Retinal pigment epithelial cell (primary cell): ENCODE measurements at regions not wholly inside any gene's neighbourhood (a gene's known extent, or its start where the extent isn't known, plus 50 kb on each side); places are given as distances from the start of the nearest gene placed in this dataset.
A peak's percentile ranks its signal among the peaks of the same experiment; 100 is the strongest.

Source experiments
- DNase-seq: peaks from one replicate; pipeline ENCODE4 v3.0.0-alpha.2; 2010; ENCODE audit warnings: low read depth
- H3K4me3 ChIP-seq: 2 replicates; pipeline ENCODE4 v1.5.1; 2011; ENCODE audit warnings: mild to moderate bottlenecking, low read length, control low read depth, moderate library complexity
- TF ChIP-seq, protein P1 (sequence below): conservative IDR thresholded peaks from 2 replicates; pipeline ENCODE4 v1.5.1; 2011; ENCODE audit warnings: low read depth, low read length, control low read depth, inconsistent platforms

GRCh38 chr20:40173872-40174271 lies 515.2 kb downstream of the MAFB start:
- TF ChIP-seq, protein P1, sequence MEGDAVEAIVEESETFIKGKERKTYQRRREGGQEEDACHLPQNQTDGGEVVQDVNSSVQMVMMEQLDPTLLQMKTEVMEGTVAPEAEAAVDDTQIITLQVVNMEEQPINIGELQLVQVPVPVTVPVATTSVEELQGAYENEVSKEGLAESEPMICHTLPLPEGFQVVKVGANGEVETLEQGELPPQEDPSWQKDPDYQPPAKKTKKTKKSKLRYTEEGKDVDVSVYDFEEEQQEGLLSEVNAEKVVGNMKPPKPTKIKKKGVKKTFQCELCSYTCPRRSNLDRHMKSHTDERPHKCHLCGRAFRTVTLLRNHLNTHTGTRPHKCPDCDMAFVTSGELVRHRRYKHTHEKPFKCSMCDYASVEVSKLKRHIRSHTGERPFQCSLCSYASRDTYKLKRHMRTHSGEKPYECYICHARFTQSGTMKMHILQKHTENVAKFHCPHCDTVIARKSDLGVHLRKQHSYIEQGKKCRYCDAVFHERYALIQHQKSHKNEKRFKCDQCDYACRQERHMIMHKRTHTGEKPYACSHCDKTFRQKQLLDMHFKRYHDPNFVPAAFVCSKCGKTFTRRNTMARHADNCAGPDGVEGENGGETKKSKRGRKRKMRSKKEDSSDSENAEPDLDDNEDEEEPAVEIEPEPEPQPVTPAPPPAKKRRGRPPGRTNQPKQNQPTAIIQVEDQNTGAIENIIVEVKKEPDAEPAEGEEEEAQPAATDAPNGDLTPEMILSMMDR = no peak
- H3K4me3 ChIP-seq = no peak overlapping the region
- no peak for DNase-seq

DNA sequence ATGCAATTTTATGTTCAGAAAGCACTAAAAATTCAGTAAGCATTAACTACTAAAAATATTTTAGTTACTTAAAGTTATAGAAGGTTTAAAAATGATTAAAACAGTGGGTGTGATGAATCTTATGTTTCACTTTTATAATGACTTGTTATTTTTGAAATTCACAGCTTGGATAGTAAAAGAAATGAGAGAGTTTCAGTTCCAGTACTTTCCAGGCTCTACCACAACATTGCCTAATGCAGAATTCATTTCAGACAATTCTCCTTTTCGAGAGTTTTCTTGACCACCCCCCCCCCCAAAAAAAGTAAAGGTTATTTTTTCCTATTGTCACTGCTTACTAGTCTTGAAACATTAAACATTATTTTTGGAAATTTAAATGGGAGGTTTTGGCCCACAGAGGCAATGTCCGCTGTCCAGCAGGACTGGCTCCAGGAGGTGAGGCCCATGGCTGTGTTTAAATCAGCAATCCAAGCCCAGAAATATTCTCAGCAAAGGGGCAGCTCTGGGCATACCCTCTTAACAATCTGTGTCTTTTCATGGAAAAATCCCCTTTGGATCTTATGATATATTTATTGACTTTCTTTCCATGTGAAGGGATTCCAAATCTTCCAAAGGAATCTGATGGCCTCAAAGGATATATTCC lies 519.9 kb downstream of the MAFB start:
- no peak overlapping the region for H3K4me3 ChIP-seq
- DNase-seq = no peak
- TF ChIP-seq, protein P1 = no peak

DNA sequence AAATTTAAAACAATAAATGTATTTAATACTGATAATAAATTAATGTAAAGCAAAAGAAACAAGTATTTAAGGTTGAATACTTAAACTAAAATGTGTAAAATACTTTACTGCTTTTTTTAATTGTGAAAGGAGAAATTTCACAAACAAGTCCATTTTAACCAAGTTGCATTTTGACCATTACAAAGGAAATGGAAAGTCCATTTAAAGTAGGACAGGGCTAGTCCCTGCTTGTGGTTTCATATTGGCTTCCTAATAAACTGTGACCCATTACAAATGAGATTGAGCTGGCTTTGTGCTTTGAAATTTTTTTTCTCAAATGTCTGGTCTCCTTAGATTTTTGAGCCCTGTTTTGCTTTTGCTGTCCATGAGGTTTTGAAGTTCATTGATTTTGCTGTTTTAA lies 527.6 kb downstream of the MAFB start:
- no peak overlapping the region for H3K4me3 ChIP-seq
- no peak for DNase-seq
- TF ChIP-seq, protein P1 = no peak

DNA sequence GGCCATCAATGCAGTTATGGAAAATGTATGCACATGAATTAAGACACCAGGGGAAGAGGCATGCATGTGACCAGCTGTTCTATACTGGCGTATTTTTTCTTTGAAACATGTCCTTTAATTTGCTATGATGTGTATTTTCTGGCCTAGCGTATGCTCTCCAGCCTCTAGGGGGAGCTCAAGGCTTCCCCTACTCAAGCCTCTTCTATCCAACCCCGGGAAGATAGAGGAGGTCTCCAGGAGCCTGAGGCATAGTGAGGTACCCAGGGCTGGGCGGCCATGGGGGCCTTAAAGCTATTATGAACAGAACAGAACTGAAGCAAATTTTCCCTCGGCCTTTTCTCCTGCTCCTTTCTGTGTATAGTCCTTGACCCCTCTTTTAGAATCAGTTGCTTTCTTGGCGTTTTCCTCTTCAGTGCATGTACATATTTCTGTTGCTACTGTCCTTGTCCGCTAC lies 528.9 kb downstream of the MAFB start:
- H3K4me3 ChIP-seq = no peak overlapping the region
- TF ChIP-seq, protein P1 = peak; percentile 43
- no peak for DNase-seq

DNA sequence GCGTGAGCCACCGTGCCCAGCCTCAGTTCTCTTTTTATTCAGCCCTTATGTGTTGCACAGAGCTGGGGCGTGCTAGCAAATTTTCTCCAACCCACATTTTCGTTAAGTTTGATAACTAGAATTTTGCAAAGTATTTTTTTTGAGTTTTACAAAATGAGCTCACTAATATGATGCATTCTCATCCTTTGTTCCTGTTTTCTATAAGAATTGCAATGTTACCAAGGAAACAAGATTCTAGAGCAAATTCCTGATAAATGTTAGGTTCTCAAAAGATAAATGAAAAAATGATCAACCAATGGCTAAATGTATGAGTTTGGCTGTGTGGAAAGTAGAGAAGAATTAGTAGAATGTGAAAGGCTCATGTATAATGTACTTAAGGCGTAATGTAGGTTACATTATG lies 529.8 kb downstream of the MAFB start:
- TF ChIP-seq, protein P1 = no peak
- DNase-seq = no peak
- H3K4me3 ChIP-seq = no peak overlapping the region

GRCh38 chr20:40156600-40157317 lies 532.3 kb downstream of the MAFB start:
- no peak for DNase-seq
- no peak overlapping the region for H3K4me3 ChIP-seq
- TF ChIP-seq, protein P1 = no peak

DNA sequence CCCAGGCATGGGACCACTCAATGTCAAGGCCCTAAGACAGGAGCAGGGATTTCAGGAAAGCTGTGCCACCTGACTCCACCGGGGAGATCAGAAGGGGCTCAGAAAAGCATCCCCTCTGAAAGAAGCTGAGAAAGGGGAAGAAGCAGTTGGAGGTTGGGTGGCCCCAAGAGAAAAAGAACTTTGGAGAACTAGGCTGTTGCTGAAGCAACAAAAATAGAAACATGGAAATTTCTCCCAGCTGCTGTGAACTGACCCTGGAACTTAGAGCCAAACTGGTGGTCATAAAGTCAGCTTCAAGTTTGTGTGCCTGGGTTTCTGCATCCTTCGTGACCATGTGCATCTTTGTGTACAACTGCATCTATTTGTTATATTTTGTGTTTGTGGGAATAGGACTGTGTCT lies 534.5 kb downstream of the MAFB start:
- DNase-seq = no peak
- TF ChIP-seq, protein P1 = no peak
- no peak overlapping the region for H3K4me3 ChIP-seq
